ENCODE measurements at regions not wholly inside any gene's neighbourhood (a gene's known extent, or its start where the extent isn't known, plus 50 kb on each side); places are given as distances from the start of the nearest gene placed in this dataset.

DNA sequence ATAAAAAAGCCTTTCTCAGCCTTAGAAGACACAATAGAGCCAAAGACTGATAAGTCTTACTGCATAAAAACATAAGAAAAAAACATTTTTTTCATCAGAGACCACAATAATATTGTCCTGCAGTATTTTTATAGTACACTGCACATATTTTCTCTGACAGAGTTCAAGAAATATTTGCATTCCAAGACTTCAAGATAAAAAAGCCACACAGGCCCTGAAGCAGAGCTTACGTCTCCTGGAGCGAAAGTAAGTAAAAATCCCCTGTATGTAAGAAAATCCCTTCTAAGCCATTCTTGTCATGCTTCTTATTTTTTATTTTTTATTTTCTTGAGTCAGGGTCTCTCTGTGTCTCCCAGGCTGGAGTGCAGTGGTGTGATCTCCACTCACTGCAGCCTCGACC, 755.9 kb downstream of the LIG4 start:
- no peaks in the 10 kb centered on the region for H3K36me3 ChIP-seq
- H3K4me1 ChIP-seq, result no peaks in the 10 kb centered on the region
- intact Hi-C loops (cut with DNase I), result no loop called here

DNA sequence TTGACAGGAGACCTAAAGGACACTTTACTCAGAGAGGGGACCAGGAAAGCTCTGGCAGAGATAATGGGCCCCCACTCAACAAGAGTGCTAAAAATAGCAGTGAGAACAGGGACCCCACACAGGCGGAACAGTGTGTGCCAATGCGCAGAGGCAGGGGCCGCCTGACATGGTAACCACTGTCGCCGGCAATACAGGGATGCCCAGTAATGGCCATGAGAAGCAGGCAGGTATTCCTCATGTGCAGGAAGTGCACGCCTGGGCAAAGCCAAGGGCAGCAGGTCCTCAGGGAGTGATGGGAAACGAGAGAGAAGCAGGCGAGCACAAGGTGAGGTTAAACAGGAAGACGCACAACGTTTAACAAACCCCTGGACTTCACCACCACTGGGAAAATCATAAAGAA, 757.1 kb downstream of the LIG4 start:
- Histone ChIP-seq H3K27me3 (no peaks in the 10 kb centered on the region), H3K36me3 (no peaks in the 10 kb centered on the region), H3K4me3 (replicated peaks in 1 of 3) (no peak overlapping the region), H3K4me1 (no peaks in the 10 kb centered on the region), H3K27ac (no peak overlapping the region), H3K9me3 (no peaks in the 10 kb centered on the region)
- intact Hi-C loops (cut with DNase I), result no loop called here
- WGBS, 2 donors, result 73 to 75% methylated on average over 10 of the region's 10 CpGs
- TF ChIP-seq, protein P1, sequence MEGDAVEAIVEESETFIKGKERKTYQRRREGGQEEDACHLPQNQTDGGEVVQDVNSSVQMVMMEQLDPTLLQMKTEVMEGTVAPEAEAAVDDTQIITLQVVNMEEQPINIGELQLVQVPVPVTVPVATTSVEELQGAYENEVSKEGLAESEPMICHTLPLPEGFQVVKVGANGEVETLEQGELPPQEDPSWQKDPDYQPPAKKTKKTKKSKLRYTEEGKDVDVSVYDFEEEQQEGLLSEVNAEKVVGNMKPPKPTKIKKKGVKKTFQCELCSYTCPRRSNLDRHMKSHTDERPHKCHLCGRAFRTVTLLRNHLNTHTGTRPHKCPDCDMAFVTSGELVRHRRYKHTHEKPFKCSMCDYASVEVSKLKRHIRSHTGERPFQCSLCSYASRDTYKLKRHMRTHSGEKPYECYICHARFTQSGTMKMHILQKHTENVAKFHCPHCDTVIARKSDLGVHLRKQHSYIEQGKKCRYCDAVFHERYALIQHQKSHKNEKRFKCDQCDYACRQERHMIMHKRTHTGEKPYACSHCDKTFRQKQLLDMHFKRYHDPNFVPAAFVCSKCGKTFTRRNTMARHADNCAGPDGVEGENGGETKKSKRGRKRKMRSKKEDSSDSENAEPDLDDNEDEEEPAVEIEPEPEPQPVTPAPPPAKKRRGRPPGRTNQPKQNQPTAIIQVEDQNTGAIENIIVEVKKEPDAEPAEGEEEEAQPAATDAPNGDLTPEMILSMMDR (IDR thresholded peaks at IDR 0.05), result no peak
- DNase-seq, result no peak

More for the DNA sequence above, 755.9 kb downstream of the LIG4 start:
- Histone ChIP-seq H3K27me3 (no peaks in the 10 kb centered on the region), H3K27ac (no peak overlapping the region), H3K4me3 (replicated peaks in 1 of 3) (no peak overlapping the region), H3K9me3 (no peaks in the 10 kb centered on the region)
- no peak for DNase-seq
- TF ChIP-seq, protein P1 (IDR thresholded peaks at IDR 0.05), result no peak
- no peak for TF ChIP-seq POLR2A (IDR thresholded peaks at IDR 0.05)
- 91 to 93% methylated on average over 3 of the region's 3 CpGs for WGBS, 2 donors

DNA sequence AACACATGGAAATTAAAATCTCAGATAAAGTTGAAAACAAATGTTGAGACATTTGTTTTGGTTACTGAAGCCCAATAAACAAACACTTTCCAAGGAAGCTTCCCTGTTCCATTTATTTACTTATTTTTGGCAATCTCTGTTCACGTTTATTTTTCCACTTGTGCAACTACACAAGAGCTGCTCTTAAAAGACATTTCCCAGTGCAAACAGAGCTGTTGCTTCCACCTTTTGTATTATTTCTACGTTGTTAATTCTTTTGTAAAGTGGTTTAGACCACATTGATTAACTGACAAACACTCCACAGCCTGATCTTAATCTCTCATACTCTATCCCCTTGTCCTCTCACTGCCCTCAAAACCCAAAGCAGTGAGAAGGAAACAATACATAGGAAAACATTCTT, 757.6 kb downstream of the LIG4 start:
- Histone ChIP-seq H3K4me1 (no peaks in the 10 kb centered on the region), H3K9me3 (no peaks in the 10 kb centered on the region), H3K27me3 (no peaks in the 10 kb centered on the region), H3K27ac (no peak overlapping the region), H3K4me3 (replicated peaks in 1 of 3) (no peak overlapping the region), H3K36me3 (no peaks in the 10 kb centered on the region)
- 12 to 13% methylated on average over 2 of the region's 2 CpGs for WGBS, 2 donors
- no peak for TF ChIP-seq POLR2A (IDR thresholded peaks at IDR 0.05)
- TF ChIP-seq, protein P1 (IDR thresholded peaks at IDR 0.05), result no peak
- DNase-seq, result no peak
- intact Hi-C loops (cut with DNase I), result no loop called here

DNA sequence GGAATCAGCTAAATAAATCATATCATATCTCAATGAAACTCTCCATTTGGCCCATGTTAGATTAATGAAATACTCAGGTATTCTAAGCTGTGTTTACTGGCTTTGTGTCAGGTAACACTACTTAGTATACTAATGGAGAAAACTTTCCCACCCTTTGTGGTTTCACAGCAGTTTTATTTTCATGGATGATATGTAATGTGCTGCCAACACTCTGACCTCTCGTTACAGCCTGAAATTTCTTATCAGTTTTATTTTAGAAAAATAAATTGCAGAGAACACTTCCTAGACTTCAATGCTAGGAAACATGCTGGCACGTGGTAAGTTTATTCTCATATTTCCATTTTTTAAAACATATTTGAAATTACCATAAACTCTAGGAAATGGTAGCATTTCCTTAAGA, 758.9 kb downstream of the LIG4 start:
- intact Hi-C loops (cut with DNase I), result no loop called here
- no peaks in the 10 kb centered on the region for H3K9me3 ChIP-seq
- TF ChIP-seq, protein P1 (IDR thresholded peaks at IDR 0.05), result no peak
- no peak for TF ChIP-seq POLR2A (IDR thresholded peaks at IDR 0.05)
- no peak overlapping the region for H3K27ac ChIP-seq
- H3K36me3 ChIP-seq, result no peaks in the 10 kb centered on the region
- H3K27me3 ChIP-seq, result no peaks in the 10 kb centered on the region
- DNase-seq, result no peak
- WGBS, 2 donors, result 45 to 59% methylated on average over 2 of the region's 2 CpGs
- no peaks in the 10 kb centered on the region for H3K4me1 ChIP-seq
- H3K4me3 ChIP-seq (replicated peaks in 1 of 3), result no peak overlapping the region

DNA sequence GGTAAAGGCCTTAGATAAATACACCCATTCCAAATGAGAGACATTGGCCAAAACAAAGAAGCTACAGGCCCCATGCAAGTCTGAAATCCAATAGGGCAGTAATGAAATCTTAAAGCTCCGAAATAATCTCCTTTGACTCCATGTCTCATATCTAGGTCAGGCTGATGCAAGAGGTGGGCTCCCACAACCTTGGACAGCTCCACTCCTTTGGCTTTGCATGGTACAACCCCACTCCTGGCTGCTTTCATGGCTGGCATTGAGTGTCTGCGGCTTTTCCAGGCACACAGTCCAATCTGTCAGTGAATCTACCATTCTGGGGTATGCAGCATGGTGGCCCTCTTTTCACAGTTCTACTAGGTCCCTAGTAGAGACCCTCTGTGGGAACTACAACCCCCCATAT, 762.5 kb downstream of the LIG4 start:
- Histone ChIP-seq H3K9me3 (no peaks in the 10 kb centered on the region), H3K27me3 (no peaks in the 10 kb centered on the region), H3K4me1 (no peaks in the 10 kb centered on the region), H3K27ac (no peak overlapping the region), H3K36me3 (no peaks in the 10 kb centered on the region), H3K4me3 (replicated peaks in 1 of 3) (no peak overlapping the region)
- intact Hi-C loops (cut with DNase I), result no loop called here
- no peak for DNase-seq
- WGBS, 2 donors, result 96 to 97% methylated on average over 2 of the region's 2 CpGs
- TF ChIP-seq POLR2A (IDR thresholded peaks at IDR 0.05), result no peak
- TF ChIP-seq, protein P1 (IDR thresholded peaks at IDR 0.05), result no peak

All from thyroid gland (tissue), 4 donors.